K562 (cell line): ENCODE measurements at regions not wholly inside any gene's neighbourhood (a gene's known extent, or its start where the extent isn't known, plus 50 kb on each side); places are given as distances from the start of the nearest gene placed in this dataset.

ENCODE experiments used
- ATAC-seq: fragments of 200-7000 bp; cut with Tn5 transposase; 3 replicates; pipeline ENCODE4 v1.9.1; 2020; ENCODE audit warnings: moderate library complexity
- BruUV-seq: library from RNA; stranded (reverse); fragments of 400-500 nt; replicated peaks from 2 replicates; lab custom pipeline; 2021; lab: Mats Ljungman, UMichigan
- CTCF ChIA-PET: fragments of 300-600 bp; formaldehyde crosslinking; extraction: SDS; loops from one replicate; lab custom pipeline; 2021; ENCODE audit warnings: low intra/inter-chr PET ratio; lab: Yijun Ruan, JAX
- POLR2A ChIA-PET: fragments of 300-600, 350-650 bp; sonication (Branson Sonifier 250); formaldehyde crosslinking; extraction: SDS; loops from one replicate; lab custom pipeline; 2021; ENCODE audit warnings: antibody characterized with exemption, inconsistent platforms; lab: Yijun Ruan, JAX
- DNase-seq, 4 experiments: peaks; one replicate each; pipeline versions ENCODE4 v3.0.0 to v3.0.0-alpha.2; 2011 to 2018; ENCODE audit warnings: low spot score in 3 of 4, mixed read lengths in 3 of 4; ENCODE audit errors: extremely low read depth in 1 of 4
- FAIRE-seq: peaks from 2 replicates; lab custom pipeline; 2011; peaks lifted over from hg19 to GRCh38; lab: Jason Lieb, UNC
- H2AFZ ChIP-seq: 2 replicates; pipeline ENCODE4 v1.6.0; 2011; ENCODE audit warnings: low read depth, low read length, control low read depth, inconsistent platforms
- H3K27ac ChIP-seq: fragments of 200-600 bp; 3 replicates; pipeline ENCODE4 v1.8.0; 2011; ENCODE audit warnings: low read depth, mild to moderate bottlenecking, control low read depth, inconsistent platforms, low read length, moderate library complexity, mixed read lengths; ENCODE audit errors: extremely low read depth
- H3K27me3 ChIP-seq, 2 experiments: fragments of 300-600 bp in 1 of 2; 2 replicates in 1 of 2; 3 replicates in 1 of 2; pipeline versions ENCODE4 v1.6.0 to v1.8.0; 2011; ENCODE audit warnings: inconsistent platforms in 2 of 2, low read length in 2 of 2, mild to moderate bottlenecking in 1 of 2, mixed read lengths in 1 of 2, moderate library complexity in 1 of 2; ENCODE audit not compliant: control insufficient read depth in 2 of 2, insufficient read depth in 2 of 2
- H3K36me3 ChIP-seq: fragments of 300-600 bp; 3 replicates; pipeline ENCODE4 v1.8.0; 2011; ENCODE audit warnings: mild to moderate bottlenecking, low read length, inconsistent platforms; ENCODE audit not compliant: control insufficient read depth, insufficient read depth
- H3K4me1 ChIP-seq, 2 experiments: fragments of 200-600 bp in 1 of 2; replicated peaks in 1 of 2; 2 replicates in 1 of 2; 3 replicates in 1 of 2; pipeline versions ENCODE4 v1.5.1 to v1.8.0; 2011; ENCODE audit warnings: inconsistent platforms in 2 of 2, low read length in 2 of 2, mild to moderate bottlenecking in 1 of 2, mixed read lengths in 1 of 2, moderate library complexity in 1 of 2; ENCODE audit not compliant: control insufficient read depth in 2 of 2, insufficient read depth in 2 of 2
- H3K4me2 ChIP-seq: 2 replicates; pipeline ENCODE4 v1.6.1; 2011; ENCODE audit warnings: low read length, control low read depth, inconsistent platforms, mixed read lengths; ENCODE audit not compliant: insufficient read depth
- H3K4me3 ChIP-seq: fragments of 200-600 bp; sonication (generic), shearing (Covaris generic); 2 replicates; pipeline ENCODE4 v1.5.1; 2016; ENCODE audit warnings: control low read depth, inconsistent platforms
- H3K79me2 ChIP-seq: fragments of 200-600 bp; 3 replicates; pipeline ENCODE4 v1.8.0; 2011; ENCODE audit warnings: low read length, inconsistent platforms; ENCODE audit not compliant: control insufficient read depth, insufficient read depth
- H3K9ac ChIP-seq, 2 experiments: 2 replicates each; pipeline versions ENCODE4 v1.6.0 to v1.6.1; 2011; ENCODE audit warnings: low read depth in 2 of 2, low read length in 2 of 2, control low read depth in 1 of 2, inconsistent platforms in 1 of 2, mild to moderate bottlenecking in 1 of 2, mixed read lengths in 1 of 2; ENCODE audit not compliant: insufficient read depth in 1 of 2
- H3K9me1 ChIP-seq: one replicate; pipeline ENCODE4 v1.6.0; 2011; ENCODE audit warnings: inconsistent platforms, mild to moderate bottlenecking, low read length, moderate library complexity; ENCODE audit not compliant: control insufficient read depth, insufficient read depth
- H3K9me3 ChIP-seq: replicated peaks from 2 replicates; pipeline ENCODE4 v1.5.1; 2011; ENCODE audit warnings: low read depth, low read length, inconsistent platforms; ENCODE audit not compliant: control insufficient read depth, insufficient read depth
- H4K20me1 ChIP-seq: replicated peaks from 2 replicates; pipeline ENCODE4 v1.6.1; 2011; ENCODE audit warnings: low read length, inconsistent platforms, mixed read lengths; ENCODE audit not compliant: control insufficient read depth, insufficient read depth
- HDAC6 ChIP-seq: IDR thresholded peaks from 2 replicates; pipeline ENCODE4 v1.6.1; 2012; ENCODE audit warnings: low read depth, mild to moderate bottlenecking, control low read depth, inconsistent platforms, low read length, moderate library complexity
- NFYB ChIP-seq: IDR thresholded peaks from 2 replicates; pipeline ENCODE4 v1.6.1; 2011; ENCODE audit warnings: mild to moderate bottlenecking, moderate library complexity; ENCODE audit not compliant: insufficient read length; ENCODE audit errors: extremely low read depth
- ZNF384 ChIP-seq: IDR thresholded peaks from 2 replicates; pipeline ENCODE4 v1.6.1; 2012; ENCODE audit warnings: low read depth, low read length, improper control_type of control experiment
- ZNF740 ChIP-seq, 3 experiments: fragments of 200-800 bp in 1 of 3; sonication (Bioruptor generic) in 1 of 3; sonication (generic) in 1 of 3; formaldehyde crosslinking in 1 of 3; IDR thresholded peaks; 2 replicates each; pipeline versions ENCODE4 v1.6.1 to v1.8.0; 2016 to 2022; ENCODE audit warnings: mild to moderate bottlenecking in 2 of 3, missing compliant biosample characterization in 2 of 3, missing genetic modification characterization in 2 of 3, missing genetic modification reagents in 1 of 3
- WGBS: fragments of 100-300 bp; shearing (Covaris generic); methylation state at CpG from one replicate; pipeline ENCODE4 v1.1.6; 2016; ENCODE audit warnings: low coverage, mixed read lengths; ENCODE audit not compliant: insufficient coverage; ENCODE audit errors: missing lambda C conversion rate; 5-methylcytosine and 5-hydroxymethylcytosine counted together
- in situ Hi-C: fragments of 300-500 bp; cut with MboI; formaldehyde crosslinking; loops from 4 replicates; pipeline ENCODE4 v1.15.0; 2018; ENCODE audit warnings: inconsistent platforms, mixed read lengths
- intact Hi-C: fragments of 100-400 bp; cut with micrococcal nuclease; formaldehyde crosslinking; loops from 2 replicates; pipeline ENCODE4 v1.14.2; 2022
- TF ChIP-seq, protein P1 (sequence below): fragments of 150-350 bp; IDR thresholded peaks from 2 replicates; pipeline ENCODE4 v1.6.1; 2014; ENCODE audit warnings: low read depth, mild to moderate bottlenecking, low read length, borderline replicate concordance

DNA sequence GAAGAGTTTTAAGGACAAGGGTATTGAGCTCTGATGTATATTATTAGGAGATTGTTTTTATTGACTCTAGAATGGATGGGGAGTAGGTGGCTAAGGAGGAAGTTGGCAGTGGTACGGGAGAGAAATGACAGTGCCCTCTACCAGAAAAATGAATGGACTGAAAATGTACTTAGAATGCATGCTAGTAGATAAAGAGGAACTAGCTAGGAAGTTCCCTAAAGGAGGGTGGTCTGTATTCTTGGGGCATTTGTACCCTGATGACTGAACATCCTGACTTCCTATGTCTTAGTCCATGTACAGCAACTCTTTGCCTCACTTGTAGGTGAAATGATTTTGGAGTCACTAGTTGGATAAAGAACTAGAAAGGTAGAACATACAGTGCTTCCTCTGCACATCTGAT, 581.5 kb upstream of the RBFOX1 start:
- Histone ChIP-seq H2AFZ (no peak overlapping the region), H3K4me1 (no peaks in the 10 kb centered on the region; a peak in 1 of 5 replicates), H3K27me3 (no peaks in the 10 kb centered on the region), H3K4me2 (no peak overlapping the region), H3K9ac (no peak overlapping the region), H3K79me2 (no peaks in the 10 kb centered on the region), H3K27ac (no peak overlapping the region), H3K4me3 (no peak overlapping the region), H3K36me3 (no peaks in the 10 kb centered on the region), H4K20me1 (no peaks in the 10 kb centered on the region), H3K9me3 (no peaks in the 10 kb centered on the region), H3K9me1 (no peaks in the 10 kb centered on the region)
- no peak for TF ChIP-seq ZNF740 (CRISPR knock-in tag; IDR thresholded peaks at IDR 0.05)
- TF ChIP-seq ZNF740 (tag; IDR thresholded peaks at IDR 0.05): no peak
- TF ChIP-seq, protein P1, sequence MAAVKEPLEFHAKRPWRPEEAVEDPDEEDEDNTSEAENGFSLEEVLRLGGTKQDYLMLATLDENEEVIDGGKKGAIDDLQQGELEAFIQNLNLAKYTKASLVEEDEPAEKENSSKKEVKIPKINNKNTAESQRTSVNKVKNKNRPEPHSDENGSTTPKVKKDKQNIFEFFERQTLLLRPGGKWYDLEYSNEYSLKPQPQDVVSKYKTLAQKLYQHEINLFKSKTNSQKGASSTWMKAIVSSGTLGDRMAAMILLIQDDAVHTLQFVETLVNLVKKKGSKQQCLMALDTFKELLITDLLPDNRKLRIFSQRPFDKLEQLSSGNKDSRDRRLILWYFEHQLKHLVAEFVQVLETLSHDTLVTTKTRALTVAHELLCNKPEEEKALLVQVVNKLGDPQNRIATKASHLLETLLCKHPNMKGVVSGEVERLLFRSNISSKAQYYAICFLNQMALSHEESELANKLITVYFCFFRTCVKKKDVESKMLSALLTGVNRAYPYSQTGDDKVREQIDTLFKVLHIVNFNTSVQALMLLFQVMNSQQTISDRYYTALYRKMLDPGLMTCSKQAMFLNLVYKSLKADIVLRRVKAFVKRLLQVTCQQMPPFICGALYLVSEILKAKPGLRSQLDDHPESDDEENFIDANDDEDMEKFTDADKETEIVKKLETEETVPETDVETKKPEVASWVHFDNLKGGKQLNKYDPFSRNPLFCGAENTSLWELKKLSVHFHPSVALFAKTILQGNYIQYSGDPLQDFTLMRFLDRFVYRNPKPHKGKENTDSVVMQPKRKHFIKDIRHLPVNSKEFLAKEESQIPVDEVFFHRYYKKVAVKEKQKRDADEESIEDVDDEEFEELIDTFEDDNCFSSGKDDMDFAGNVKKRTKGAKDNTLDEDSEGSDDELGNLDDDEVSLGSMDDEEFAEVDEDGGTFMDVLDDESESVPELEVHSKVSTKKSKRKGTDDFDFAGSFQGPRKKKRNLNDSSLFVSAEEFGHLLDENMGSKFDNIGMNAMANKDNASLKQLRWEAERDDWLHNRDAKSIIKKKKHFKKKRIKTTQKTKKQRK: no peak
- no peak for TF ChIP-seq NFYB
- TF ChIP-seq ZNF384: no peak
- no peak for TF ChIP-seq HDAC6
- ATAC-seq (no peak), DNase-seq (no peak), FAIRE-seq (no peak)
- intact Hi-C loops (no loop called here), in situ Hi-C loops (no loop called here)
- ChIA-PET CTCF (no interaction called here), POLR2A (no interaction called here)
- WGBS: 0% methylated on average over 1 of the region's 1 CpG
- BruUV-seq: no TSS peak
